Psoas muscle (tissue), 7 donors: ENCODE measurements at regions not wholly inside any gene's neighbourhood (a gene's known extent, or its start where the extent isn't known, plus 50 kb on each side); places are given as distances from the start of the nearest gene placed in this dataset.

ENCODE experiments used
- ATAC-seq, 4 donors: fragments of 200-7000 bp; cut with Tn5 transposase; one replicate each; pipeline ENCODE4 v1.9.1; 2020; ENCODE audit warnings: moderate library complexity in 3 of 4, mild to moderate bottlenecking in 2 of 4
- DNase-seq, 2 donors: peaks; one replicate each; pipeline ENCODE4 v3.0.0-alpha.2; 2020
- H3K27ac ChIP-seq: fragments of 200-600 bp; one replicate; pipeline ENCODE4 v1.8.0; 2022
- H3K27me3 ChIP-seq, 3 donors: fragments of 200-600 bp in 1 of 3; one replicate each; pipeline versions ENCODE4 v1.6.1 to v1.8.0; 2013 to 2022; ENCODE audit warnings: low read length in 2 of 3, mild to moderate bottlenecking in 2 of 3, moderate library complexity in 1 of 3; ENCODE audit not compliant: insufficient read depth in 3 of 3
- H3K36me3 ChIP-seq, 2 donors: fragments of 200-600 bp in 1 of 2; one replicate each; pipeline versions ENCODE4 v1.6.1 to v1.8.0; 2013 to 2022; ENCODE audit warnings: low read depth in 1 of 2, mild to moderate bottlenecking in 1 of 2, moderate library complexity in 1 of 2; ENCODE audit not compliant: insufficient read depth in 1 of 2
- H3K4me1 ChIP-seq: fragments of 200-600 bp; one replicate; pipeline ENCODE4 v1.8.0; 2022
- H3K4me3 ChIP-seq: fragments of 200-600 bp; one replicate; pipeline ENCODE4 v1.8.0; 2022; ENCODE audit warnings: mild to moderate bottlenecking
- H3K9me3 ChIP-seq: fragments of 200-600 bp; one replicate; pipeline ENCODE4 v1.8.0; 2022
- CTCF ChIP-seq: fragments of 200-600 bp; IDR thresholded peaks from one replicate; pipeline ENCODE4 v1.8.0; 2022; ENCODE audit warnings: antibody characterized with exemption
- WGBS, 3 donors: extraction: QIAGEN DNeasy Blood & Tissue Kit; methylation state at CpG; one replicate each; pipeline versions ENCODE4 v1.1.6 to v1.1.7; 2013; 5-methylcytosine and 5-hydroxymethylcytosine counted together
- intact Hi-C, 2 donors: fragments of 100-400 bp; cut with DNase I; formaldehyde crosslinking; loops; one replicate each; pipeline versions ENCODE4 v1.11.0 to v1.14.2; 2022
- donor health status: healthy with polysubstance abuse.
- donor health status: DM: no; HTN: no; CAD: no; lungs with moderate emphysema.
- donor health status: Bipolar disorder and iron deficiency.
- donor health status: healthy.
- donor health status: DM: yes; HTN: yes; CAD: no.
- donor health status: DM: no; HTN: no; CAD: no.
- donor health status: DM: yes; HTN: yes; CAD: no.

DNA sequence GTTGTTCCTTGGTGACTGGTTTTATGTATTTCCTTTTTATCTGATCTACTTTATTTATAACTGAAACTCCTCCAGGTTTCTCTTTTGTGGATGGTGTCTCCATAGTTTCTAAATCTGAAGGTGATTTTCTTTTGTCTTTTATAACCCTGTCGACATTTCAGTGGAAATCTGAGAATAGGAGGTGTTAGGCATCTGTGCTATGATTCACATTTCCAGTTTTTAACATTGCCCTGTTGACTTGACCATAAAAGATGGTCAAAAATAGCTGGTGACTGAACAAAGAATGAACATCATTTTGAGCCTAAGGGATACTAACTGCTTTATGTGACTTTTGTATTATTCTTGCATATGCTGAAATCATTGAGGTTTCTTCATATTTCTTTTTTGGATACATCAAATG, 190.5 kb downstream of the PCSK1 start:
- no peak overlapping the region for H3K4me3 ChIP-seq
- DNase-seq, result no peak
- no peak for ATAC-seq
- intact Hi-C loops, result no loop called here
- no peak overlapping the region for H3K27ac ChIP-seq
- no peaks in the 10 kb centered on the region for H3K36me3 ChIP-seq
- no peaks in the 10 kb centered on the region for H3K9me3 ChIP-seq
- TF ChIP-seq CTCF, result no peak
- H3K27me3 ChIP-seq, result no peaks in the 10 kb centered on the region
- WGBS, 3 donors, result 61 to 74% (median 74%) methylated on average over 1 of the region's 1 CpG
- H3K4me1 ChIP-seq, result no peaks in the 10 kb centered on the region

GRCh38 chr5:96236831-96237230, 196.2 kb downstream of the PCSK1 start:
- Histone ChIP-seq H3K36me3 (no peaks in the 10 kb centered on the region), H3K27ac (no peak overlapping the region), H3K27me3 (no peaks in the 10 kb centered on the region), H3K4me3 (no peak overlapping the region), H3K9me3 (peaks cover 5% of the 10 kb centered on the region), H3K4me1 (peaks cover 14% of the 10 kb centered on the region)
- no peak for TF ChIP-seq CTCF
- intact Hi-C loops, result no loop called here
- no peak for DNase-seq
- 86 to 97% (median 95%) methylated on average over 1 of the region's 1 CpG for WGBS, 3 donors
- no peak for ATAC-seq

GRCh38 chr5:96236051-96236450, 197.0 kb downstream of the PCSK1 start:
- peak overlapping the region; percentile 74 for H3K27ac ChIP-seq
- no peak overlapping the region for H3K4me3 ChIP-seq
- intact Hi-C loops, result no loop called here
- DNase-seq, result no peak
- TF ChIP-seq CTCF, result no peak
- no peaks in the 10 kb centered on the region for H3K36me3 ChIP-seq
- H3K4me1 ChIP-seq, result peaks cover 14% of the 10 kb centered on the region
- 87 to 100% (median 87%) methylated on average over 1 of the region's 1 CpG for WGBS, 3 donors
- no peak for ATAC-seq
- H3K27me3 ChIP-seq, result no peaks in the 10 kb centered on the region
- H3K9me3 ChIP-seq, result peaks cover 5% of the 10 kb centered on the region

- Histone ChIP-seq H3K4me1 (peaks cover 14% of the 10 kb centered on the region), H3K27ac (peak overlapping the region; percentile 74), H3K27me3 (no peaks in the 10 kb centered on the region), H3K9me3 (peaks cover 5% of the 10 kb centered on the region), H3K36me3 (no peaks in the 10 kb centered on the region), H3K4me3 (no peak overlapping the region)
- ATAC-seq, result peak; percentile 59 to 90 (median 87)
- TF ChIP-seq CTCF, result no peak
- intact Hi-C loops, result no loop called here
- 47 to 58% (median 50%) methylated on average over 5 of the region's 5 CpGs for WGBS, 3 donors
- DNase-seq, result no peak
Measured at GRCh38 chr5:96235008-96235910, 197.8 kb downstream of the PCSK1 start.

DNA sequence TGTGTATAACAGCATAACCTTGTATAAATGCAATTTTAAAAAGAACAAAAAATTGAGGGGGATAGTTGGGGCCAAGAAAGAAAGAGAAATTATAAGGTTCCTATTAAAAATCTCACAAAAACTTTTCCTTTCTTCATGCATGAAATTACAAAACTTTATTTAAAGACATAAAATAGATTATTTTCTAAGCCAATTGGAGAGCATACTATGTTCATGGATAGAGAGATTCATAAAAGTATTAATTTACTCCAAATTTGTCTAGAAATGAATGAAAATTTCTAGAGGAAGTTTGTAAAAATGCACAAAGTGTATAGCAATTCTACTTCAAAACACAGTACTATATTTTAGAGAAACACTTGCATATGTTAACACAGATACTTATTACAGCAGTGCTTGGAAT, 200.4 kb downstream of the PCSK1 start:
- Histone ChIP-seq H3K4me3 (no peak overlapping the region), H3K27me3 (no peaks in the 10 kb centered on the region), H3K36me3 (no peaks in the 10 kb centered on the region), H3K9me3 (peaks cover 5% of the 10 kb centered on the region), H3K4me1 (peaks cover 14% of the 10 kb centered on the region), H3K27ac (no peak overlapping the region)
- TF ChIP-seq CTCF, result no peak
- intact Hi-C loops, result no loop called here
- DNase-seq (no peak), ATAC-seq (no peak)
